Brain pericyte (primary cell): ENCODE measurements at regions not wholly inside any gene's neighbourhood (a gene's known extent, or its start where the extent isn't known, plus 50 kb on each side); places are given as distances from the start of the nearest gene placed in this dataset.

Experiments used
- DNase-seq: peaks from one replicate; pipeline ENCODE4 v3.0.0-alpha.2; 2012; ENCODE audit warnings: low read depth, low spot score

DNA sequence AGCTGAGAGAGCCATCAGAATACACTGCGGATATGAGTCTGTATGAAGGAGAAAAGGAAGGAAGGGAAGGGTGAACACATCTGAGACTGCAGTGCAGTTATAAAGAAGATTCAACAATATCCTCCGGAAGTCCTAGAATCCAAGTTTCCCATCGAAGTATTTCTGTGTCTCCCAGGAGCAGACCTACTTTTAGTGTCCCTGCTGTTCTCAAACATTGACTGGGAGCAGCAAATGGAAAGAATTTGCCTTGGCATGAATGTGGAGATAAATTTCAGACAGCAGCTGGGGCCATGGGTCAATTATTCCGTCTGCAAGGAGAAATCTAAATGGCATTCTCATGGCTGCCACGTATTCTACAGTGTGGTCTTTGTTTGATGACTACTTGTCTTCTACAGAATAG, 478.1 kb upstream of the SMC2 start:
- DNase-seq = no peak

DNA sequence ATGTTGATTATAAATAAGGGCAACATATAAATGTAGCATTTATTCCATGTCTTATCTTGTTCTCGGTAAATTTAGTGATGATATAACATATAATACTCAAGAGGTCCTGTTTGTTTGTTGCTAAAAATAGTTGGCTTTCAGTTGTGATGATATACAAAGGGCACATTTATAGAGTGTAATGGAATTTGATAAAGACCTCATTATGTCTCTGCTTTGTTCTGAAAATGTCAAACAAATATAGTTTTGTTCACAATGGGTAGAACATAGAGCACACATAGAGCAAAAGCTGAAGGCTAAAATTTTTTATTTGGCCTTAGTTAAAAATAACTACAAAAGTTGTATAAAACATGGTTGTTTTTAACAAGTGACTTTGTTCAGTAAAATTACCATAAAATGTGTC, 477.1 kb upstream of the SMC2 start:
- DNase-seq = no peak

GRCh38 chr9:103625161-103625804, 468.8 kb upstream of the SMC2 start:
- DNase-seq = no peak

GRCh38 chr9:103627731-103628130, 466.4 kb upstream of the SMC2 start:
- no peak for DNase-seq

- no peak for DNase-seq
These were observed 445.0 kb upstream of the SMC2 start for GRCh38 chr9:103649086-103649485.

GRCh38 chr9:103658156-103658555, 436.0 kb upstream of the SMC2 start:
- DNase-seq = no peak

DNA sequence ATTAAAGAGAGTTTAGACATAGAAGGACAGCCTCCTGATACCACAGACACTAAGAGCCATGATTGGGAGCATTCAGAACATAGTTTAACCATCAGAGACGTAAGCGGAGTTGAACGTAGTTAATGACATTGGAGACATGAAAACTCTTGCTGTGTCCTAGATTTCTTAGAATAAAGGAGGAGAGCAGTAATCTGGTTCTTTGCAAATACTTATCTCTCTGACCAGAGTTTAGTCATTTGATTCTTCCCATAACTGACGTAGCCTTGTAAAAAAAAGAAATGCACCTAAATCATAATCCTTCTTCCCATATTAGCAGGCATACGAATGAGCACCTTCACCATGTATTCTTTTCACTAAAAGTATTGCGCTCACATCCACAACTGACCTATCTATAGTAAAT, 433.3 kb upstream of the SMC2 start:
- no peak for DNase-seq

- DNase-seq = no peak
These were observed 432.4 kb upstream of the SMC2 start for GRCh38 chr9:103661663-103662062.

GRCh38 chr9:103669296-103669695, 424.8 kb upstream of the SMC2 start:
- no peak for DNase-seq

- peak; percentile 2 for DNase-seq
These were observed 419.8 kb upstream of the SMC2 start for GRCh38 chr9:103674271-103674670.

GRCh38 chr9:103680581-103680980, 413.5 kb upstream of the SMC2 start:
- DNase-seq = no peak

GRCh38 chr9:103681435-103681834, 412.7 kb upstream of the SMC2 start:
- no peak for DNase-seq

GRCh38 chr9:103700195-103700962, 393.7 kb upstream of the SMC2 start:
- DNase-seq = no peak

- no peak for DNase-seq
These were observed 391.5 kb upstream of the SMC2 start for GRCh38 chr9:103702572-103702971.

DNA sequence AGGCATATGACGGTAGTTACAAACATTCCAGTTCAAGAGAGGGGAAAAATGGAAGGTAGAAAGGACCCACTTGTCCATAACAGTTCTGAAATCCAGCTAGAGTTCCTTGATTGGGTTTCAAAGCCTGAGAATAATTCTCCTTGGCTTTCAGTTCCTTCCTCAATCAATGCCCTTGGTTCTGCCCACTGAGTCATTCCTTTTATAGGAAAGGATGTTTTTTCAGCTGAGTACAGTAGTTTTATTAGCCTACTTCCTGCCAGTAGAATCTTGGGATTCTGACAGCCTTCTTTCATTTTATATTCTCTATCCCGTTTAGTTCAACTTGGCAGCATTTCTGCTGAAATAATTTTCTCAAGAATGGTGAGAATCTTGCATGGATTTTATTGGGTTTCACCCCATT, 386.9 kb upstream of the SMC2 start:
- DNase-seq = no peak

DNA sequence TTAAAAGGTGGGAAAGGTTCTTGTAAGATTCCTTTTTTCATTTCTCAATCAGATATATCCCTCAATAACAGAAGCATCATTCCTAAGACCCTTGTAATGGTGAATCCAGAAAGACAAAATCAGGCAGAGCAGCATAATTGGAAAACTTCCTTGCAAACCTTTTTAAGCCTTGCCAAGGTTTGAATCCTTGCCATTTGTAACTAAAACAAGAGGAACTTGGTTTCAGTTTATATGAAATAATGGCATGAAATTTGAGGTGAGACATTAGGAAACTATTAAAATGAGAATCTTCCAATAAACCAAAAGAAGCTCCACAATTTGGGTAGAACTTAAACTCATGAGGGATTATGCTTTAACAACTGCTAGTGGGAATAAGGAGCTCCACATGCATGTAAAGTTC, 384.7 kb upstream of the SMC2 start:
- no peak for DNase-seq

DNA sequence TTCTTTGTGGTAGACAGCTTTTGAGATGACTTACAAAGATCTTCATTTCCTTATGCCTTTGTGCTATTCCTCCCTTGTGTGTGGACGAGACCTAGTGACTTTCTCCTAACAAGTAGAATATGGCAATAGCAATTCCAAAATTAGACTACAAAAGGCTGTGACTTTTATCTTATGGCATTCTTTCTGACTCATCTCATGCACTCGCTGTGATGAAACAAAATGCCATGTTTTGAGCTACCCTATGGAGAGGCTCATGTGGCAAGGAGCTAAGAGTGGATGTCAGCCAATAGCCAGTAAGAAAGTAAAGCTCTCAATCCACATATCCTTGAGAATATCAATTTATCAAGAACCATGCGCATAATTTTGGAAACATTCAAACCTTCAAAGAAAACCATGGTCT, 380.5 kb upstream of the SMC2 start:
- peak; percentile 30 for DNase-seq

GRCh38 chr9:103714992-103715391, 379.1 kb upstream of the SMC2 start:
- no peak for DNase-seq

GRCh38 chr9:103721056-103721455, 373.1 kb upstream of the SMC2 start:
- no peak for DNase-seq

DNA sequence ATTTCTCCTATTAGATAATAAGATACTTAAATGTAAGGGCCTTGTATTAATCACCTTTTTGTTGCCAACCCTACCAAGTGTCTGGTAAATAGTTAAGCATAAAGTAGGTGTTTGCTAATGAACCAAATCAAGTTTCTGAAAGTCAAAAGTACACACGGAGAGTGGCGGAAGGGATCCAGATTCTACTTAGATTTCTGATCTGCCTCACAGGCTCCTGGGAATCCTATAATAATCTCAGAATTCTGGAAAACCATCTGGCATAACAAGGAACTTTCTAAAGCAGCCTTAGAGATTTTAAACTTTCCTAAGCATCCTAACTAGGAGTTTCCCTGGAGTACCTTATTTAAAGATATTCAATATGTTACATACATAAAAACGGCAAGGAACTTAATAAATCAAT, 363.2 kb upstream of the SMC2 start:
- no peak for DNase-seq

GRCh38 chr9:103731541-103731940, 362.6 kb upstream of the SMC2 start:
- no peak for DNase-seq

DNA sequence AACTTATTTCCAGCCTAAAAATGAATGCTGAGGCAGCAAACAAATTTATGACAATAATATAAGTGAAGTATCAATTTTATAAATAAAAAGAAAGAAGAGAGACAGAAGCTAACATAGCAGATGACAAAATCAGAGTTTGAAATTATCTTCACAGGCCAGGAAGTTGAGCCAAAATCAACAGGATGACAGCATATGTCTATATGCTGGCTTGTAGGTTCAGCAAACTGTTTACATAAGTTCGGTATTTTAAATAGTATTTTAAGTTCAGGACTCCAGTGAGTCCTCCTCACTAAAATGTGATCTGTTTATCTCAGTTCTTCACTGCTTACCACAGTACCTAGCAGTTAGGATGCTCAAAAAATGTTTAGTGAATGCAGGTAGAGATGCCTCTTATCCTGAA, 359.6 kb upstream of the SMC2 start:
- no peak for DNase-seq

- no peak for DNase-seq
These were observed 338.7 kb upstream of the SMC2 start for GRCh38 chr9:103755441-103755840.

GRCh38 chr9:103755986-103756385, 338.1 kb upstream of the SMC2 start:
- DNase-seq = no peak
